Loucy (cell line): ENCODE measurements at regions not wholly inside any gene's neighbourhood (a gene's known extent, or its start where the extent isn't known, plus 50 kb on each side); places are given as distances from the start of the nearest gene placed in this dataset.

Experiments used
- H2AFZ ChIP-seq: fragments of 200-600 bp; sonication (generic); 2 replicates; pipeline ENCODE4 v1.6.0; 2016; ENCODE audit warnings: antibody characterized with exemption, mild to moderate bottlenecking, low read length, moderate library complexity
- H3F3A ChIP-seq: fragments of 200-600 bp; 2 replicates; pipeline ENCODE4 v1.6.0; 2016; ENCODE audit warnings: antibody characterized with exemption, low read depth, mild to moderate bottlenecking
- H3K27me3 ChIP-seq: fragments of 200-600 bp; sonication (generic); 2 replicates; pipeline ENCODE4 v1.6.1; 2014; ENCODE audit warnings: low read length, mild to moderate bottlenecking; ENCODE audit not compliant: insufficient read depth, poor library complexity, severe bottlenecking
- H3K36me3 ChIP-seq: fragments of 200-600 bp; sonication (generic); 2 replicates; pipeline ENCODE4 v1.6.1; 2016; ENCODE audit warnings: low read length; ENCODE audit not compliant: insufficient read depth
- H3K4me1 ChIP-seq: fragments of 200-600 bp; sonication (generic); 2 replicates; pipeline ENCODE4 v1.5.1; 2014; ENCODE audit warnings: low read length, mild to moderate bottlenecking; ENCODE audit not compliant: insufficient read depth, poor library complexity, severe bottlenecking
- H3K4me2 ChIP-seq: fragments of 200-600 bp; sonication (generic); 2 replicates; pipeline ENCODE4 v1.6.0; 2014; ENCODE audit warnings: antibody characterized with exemption, low read length, low read depth, mild to moderate bottlenecking; ENCODE audit not compliant: poor library complexity, severe bottlenecking
- H3K4me3 ChIP-seq: fragments of 200-600 bp; sonication (generic); 2 replicates; pipeline ENCODE4 v1.5.1; 2014; ENCODE audit warnings: low read length, mild to moderate bottlenecking, mixed read lengths; ENCODE audit not compliant: poor library complexity, severe bottlenecking
- H3K79me2 ChIP-seq: fragments of 200-600 bp; sonication (generic); 2 replicates; pipeline ENCODE4 v1.6.1; 2014; ENCODE audit warnings: low read length; ENCODE audit not compliant: insufficient read depth
- H3K9ac ChIP-seq: fragments of 200-600 bp; sonication (generic); 2 replicates; pipeline ENCODE4 v1.6.0; 2014; ENCODE audit warnings: mild to moderate bottlenecking, low read depth, low read length, moderate library complexity; ENCODE audit not compliant: poor library complexity, severe bottlenecking
- H3K9me2 ChIP-seq: fragments of 200-600 bp; sonication (generic); replicated peaks from 2 replicates; pipeline ENCODE4 v1.6.1; 2016; ENCODE audit warnings: low read depth, low read length, mixed read lengths
- H3K9me3 ChIP-seq: fragments of 200-600 bp; sonication (generic); 2 replicates; pipeline ENCODE4 v1.6.1; 2014; ENCODE audit warnings: mild to moderate bottlenecking, antibody characterized with exemption, low read length, low read depth; ENCODE audit not compliant: insufficient read depth
- H4K20me1 ChIP-seq: fragments of 200-600 bp; sonication (generic); 2 replicates; pipeline ENCODE4 v1.6.0; 2014; ENCODE audit warnings: antibody characterized with exemption, low read length, mild to moderate bottlenecking; ENCODE audit not compliant: insufficient read depth, poor library complexity, severe bottlenecking
- EZH2phosphoT487 ChIP-seq: fragments of 200-600 bp; IDR thresholded peaks from 2 replicates; pipeline ENCODE4 v1.6.1; 2018; ENCODE audit warnings: antibody characterized with exemption, mild to moderate bottlenecking, moderate library complexity, borderline replicate concordance
- TF ChIP-seq, protein P1 (sequence below): fragments of 200-600 bp; sonication (generic); conservative IDR thresholded peaks from 2 replicates; pipeline ENCODE4 v1.5.1; 2014; ENCODE audit warnings: mild to moderate bottlenecking, antibody characterized with exemption, low read length

DNA sequence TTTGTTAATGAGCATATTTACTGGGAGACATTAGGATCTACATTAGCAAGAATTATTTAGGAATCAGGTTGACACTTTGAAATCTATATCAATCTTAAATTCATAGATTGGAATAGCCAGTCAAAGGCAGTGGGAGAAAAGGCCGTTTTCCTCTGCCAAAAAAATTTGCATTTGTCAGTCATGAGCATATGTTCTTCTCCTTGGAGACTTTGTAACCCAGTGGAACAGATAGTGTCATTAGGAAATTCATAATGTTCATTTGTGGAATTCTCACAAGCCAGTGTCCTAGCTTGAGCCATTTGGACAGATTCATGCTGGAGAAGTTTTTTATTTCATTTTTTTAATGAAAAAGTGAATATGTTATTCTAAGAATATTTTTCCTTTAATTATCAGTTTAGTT is 260.1 kb downstream of the OXSM start:
- no peak overlapping the region for H3K9ac ChIP-seq
- H3F3A ChIP-seq: no peaks in the 10 kb centered on the region
- H3K27me3 ChIP-seq: no peaks in the 10 kb centered on the region
- no peaks in the 10 kb centered on the region for H3K9me3 ChIP-seq
- no peaks in the 10 kb centered on the region for H3K9me2 ChIP-seq
- no peaks in the 10 kb centered on the region for H3K79me2 ChIP-seq
- H3K4me2 ChIP-seq: no peak overlapping the region
- H3K4me1 ChIP-seq: no peaks in the 10 kb centered on the region
- no peaks in the 10 kb centered on the region for H3K36me3 ChIP-seq
- H2AFZ ChIP-seq: no peak overlapping the region
- TF ChIP-seq, protein P1, sequence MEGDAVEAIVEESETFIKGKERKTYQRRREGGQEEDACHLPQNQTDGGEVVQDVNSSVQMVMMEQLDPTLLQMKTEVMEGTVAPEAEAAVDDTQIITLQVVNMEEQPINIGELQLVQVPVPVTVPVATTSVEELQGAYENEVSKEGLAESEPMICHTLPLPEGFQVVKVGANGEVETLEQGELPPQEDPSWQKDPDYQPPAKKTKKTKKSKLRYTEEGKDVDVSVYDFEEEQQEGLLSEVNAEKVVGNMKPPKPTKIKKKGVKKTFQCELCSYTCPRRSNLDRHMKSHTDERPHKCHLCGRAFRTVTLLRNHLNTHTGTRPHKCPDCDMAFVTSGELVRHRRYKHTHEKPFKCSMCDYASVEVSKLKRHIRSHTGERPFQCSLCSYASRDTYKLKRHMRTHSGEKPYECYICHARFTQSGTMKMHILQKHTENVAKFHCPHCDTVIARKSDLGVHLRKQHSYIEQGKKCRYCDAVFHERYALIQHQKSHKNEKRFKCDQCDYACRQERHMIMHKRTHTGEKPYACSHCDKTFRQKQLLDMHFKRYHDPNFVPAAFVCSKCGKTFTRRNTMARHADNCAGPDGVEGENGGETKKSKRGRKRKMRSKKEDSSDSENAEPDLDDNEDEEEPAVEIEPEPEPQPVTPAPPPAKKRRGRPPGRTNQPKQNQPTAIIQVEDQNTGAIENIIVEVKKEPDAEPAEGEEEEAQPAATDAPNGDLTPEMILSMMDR: no peak
- TF ChIP-seq EZH2phosphoT487: no peak
- H3K4me3 ChIP-seq: no peak overlapping the region
- H4K20me1 ChIP-seq: no peaks in the 10 kb centered on the region

DNA sequence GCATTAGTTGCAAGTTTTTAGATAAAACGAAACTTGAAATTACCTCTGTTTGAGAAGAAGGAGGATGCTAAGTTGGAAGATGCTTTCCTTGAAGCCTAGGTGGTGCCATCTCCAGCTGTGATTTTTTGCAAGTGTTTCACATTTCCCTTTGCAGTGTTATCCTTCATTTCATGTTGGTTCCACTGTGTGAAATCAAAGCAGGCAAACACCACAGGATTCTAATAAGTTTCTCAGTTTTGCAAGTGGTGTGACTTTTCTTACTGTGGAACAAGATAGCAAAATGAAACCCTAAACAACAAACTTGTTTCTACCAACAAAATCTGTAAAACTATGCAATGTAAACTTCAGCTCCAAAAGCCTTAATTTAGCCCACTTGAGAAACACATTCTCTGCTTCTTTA is 260.9 kb downstream of the OXSM start:
- Histone ChIP-seq H4K20me1 (no peaks in the 10 kb centered on the region), H3K36me3 (no peaks in the 10 kb centered on the region)

GRCh38 chr3:26058901-26059321 is 269.0 kb downstream of the OXSM start:
- no peaks in the 10 kb centered on the region for H3K9me3 ChIP-seq
- no peaks in the 10 kb centered on the region for H3F3A ChIP-seq
- no peak overlapping the region for H3K4me2 ChIP-seq
- H2AFZ ChIP-seq: no peak overlapping the region
- no peak overlapping the region for H3K9ac ChIP-seq
- no peaks in the 10 kb centered on the region for H3K9me2 ChIP-seq
- H3K4me1 ChIP-seq: no peaks in the 10 kb centered on the region
- TF ChIP-seq EZH2phosphoT487: no peak
- TF ChIP-seq, protein P1: no peak
- no peaks in the 10 kb centered on the region for H3K36me3 ChIP-seq
- H3K27me3 ChIP-seq: no peaks in the 10 kb centered on the region
- H4K20me1 ChIP-seq: no peaks in the 10 kb centered on the region
- H3K79me2 ChIP-seq: no peaks in the 10 kb centered on the region
- H3K4me3 ChIP-seq: no peak overlapping the region

More for the DNA sequence above, 260.9 kb downstream of the OXSM start:
- no peak for TF ChIP-seq EZH2phosphoT487
- TF ChIP-seq, protein P1: no peak
- H3K9me3 ChIP-seq: no peaks in the 10 kb centered on the region
- H3K4me1 ChIP-seq: no peaks in the 10 kb centered on the region
- H3F3A ChIP-seq: no peaks in the 10 kb centered on the region
- H2AFZ ChIP-seq: no peak overlapping the region
- no peaks in the 10 kb centered on the region for H3K9me2 ChIP-seq
- no peak overlapping the region for H3K4me3 ChIP-seq
- no peak overlapping the region for H3K4me2 ChIP-seq
- no peaks in the 10 kb centered on the region for H3K79me2 ChIP-seq
- H3K27me3 ChIP-seq: no peaks in the 10 kb centered on the region
- H3K9ac ChIP-seq: no peak overlapping the region
